SIG-M5 (cell line): ENCODE measurements at regions not wholly inside any gene's neighbourhood (a gene's known extent, or its start where the extent isn't known, plus 50 kb on each side); places are given as distances from the start of the nearest gene placed in this dataset.
"Not testable (repeated sequence)": the region's sequence is repeated elsewhere in the genome, so short reads cannot be mapped to it uniquely, and the experiment has no call there.

Experiments
- DNase-seq: peaks from one replicate; lab custom pipeline; 2025; lab: John Stamatoyannopoulos, UW

- no peak for DNase-seq
These were observed 217.1 kb downstream of the MREG start for GRCh38 chr2:215796140-215796855.

- no peak for DNase-seq
These were observed 218.4 kb downstream of the MREG start for GRCh38 chr2:215794829-215795546.

GRCh38 chr2:215793747-215794595, 219.4 kb downstream of the MREG start:
- DNase-seq = peak; percentile 96

GRCh38 chr2:215791481-215791937, 221.8 kb downstream of the MREG start:
- no peak for DNase-seq

GRCh38 chr2:215790523-215791421, 222.6 kb downstream of the MREG start:
- no peak for DNase-seq

- DNase-seq = no peak
These were observed 225.7 kb downstream of the MREG start for GRCh38 chr2:215787565-215788178.

- no peak for DNase-seq
These were observed 226.3 kb downstream of the MREG start for GRCh38 chr2:215787025-215787424.

GRCh38 chr2:215784371-215784783, 229.0 kb downstream of the MREG start:
- DNase-seq = no peak

- not testable (repeated sequence) for DNase-seq
These were observed 229.7 kb downstream of the MREG start for GRCh38 chr2:215783640-215784039.

- no peak for DNase-seq
These were observed 230.4 kb downstream of the MREG start for GRCh38 chr2:215782965-215783364.

- DNase-seq = no peak
These were observed 231.1 kb downstream of the MREG start for GRCh38 chr2:215782295-215782694.

GRCh38 chr2:215780907-215781685, 232.3 kb downstream of the MREG start:
- no peak for DNase-seq

GRCh38 chr2:215780313-215780712, 233.0 kb downstream of the MREG start:
- DNase-seq = no peak

GRCh38 chr2:215779912-215780311, 233.4 kb downstream of the MREG start:
- DNase-seq = no peak

- no peak for DNase-seq
These were observed 235.8 kb downstream of the MREG start for GRCh38 chr2:215777465-215778044.

GRCh38 chr2:215775106-215775505, 238.2 kb downstream of the MREG start:
- no peak for DNase-seq

- peak; percentile 8 for DNase-seq
These were observed 239.6 kb downstream of the MREG start for GRCh38 chr2:215773728-215774127.

GRCh38 chr2:215772634-215773563, 240.5 kb downstream of the MREG start:
- DNase-seq = no peak

- no peak for DNase-seq
These were observed 241.3 kb downstream of the MREG start for GRCh38 chr2:215772003-215772402.
